ENCODE measurements at regions not wholly inside any gene's neighbourhood (a gene's known extent, or its start where the extent isn't known, plus 50 kb on each side); places are given as distances from the start of the nearest gene placed in this dataset.

GRCh38 chr7:67392596-67393438, 396.2 kb downstream of the TYW1 start:
- Histone ChIP-seq H3K36me3 (ENCODE audit: control insufficient read depth in 1 of 2, insufficient read depth in 2 of 2, low read length in 2 of 2) (no peaks in the 10 kb centered on the region), H3K27me3 (ENCODE audit: low read depth, low read length) (no peaks in the 10 kb centered on the region), H3K4me1 (ENCODE audit: control insufficient read depth in 1 of 2, insufficient read depth in 2 of 2, low read length in 2 of 2) (no peaks in the 10 kb centered on the region), H3K27ac (ENCODE audit: low read length) (no peak overlapping the region), H3K4me3 (ENCODE audit: low read depth in 1 of 2, low read length in 2 of 2) (no peak overlapping the region), H3K9me3 (ENCODE audit: control insufficient read depth in 1 of 2, low read length in 2 of 2) (peaks cover 0 to 1% of the 10 kb centered on the region in 2 donors)

- no peak overlapping the region for H3K27ac ChIP-seq (ENCODE audit: low read length)
- H3K4me3 ChIP-seq (ENCODE audit: low read depth in 1 of 2, low read length in 2 of 2) = no peak overlapping the region
- peaks cover 0 to 2% of the 10 kb centered on the region in 2 donors for H3K9me3 ChIP-seq (ENCODE audit: control insufficient read depth in 1 of 2, low read length in 2 of 2)
- H3K4me1 ChIP-seq (ENCODE audit: control insufficient read depth in 1 of 2, insufficient read depth in 2 of 2, low read length in 2 of 2) = no peaks in the 10 kb centered on the region
- no peaks in the 10 kb centered on the region for H3K36me3 ChIP-seq (ENCODE audit: control insufficient read depth in 1 of 2, insufficient read depth in 2 of 2, low read length in 2 of 2)
- H3K27me3 ChIP-seq (ENCODE audit: low read depth, low read length) = no peaks in the 10 kb centered on the region
Observed at GRCh38 chr7:67393903-67394302, 397.3 kb downstream of the TYW1 start.

- H3K27ac ChIP-seq (ENCODE audit: low read length) = no peak overlapping the region
- H3K27me3 ChIP-seq (ENCODE audit: low read depth, low read length) = no peaks in the 10 kb centered on the region
- no peaks in the 10 kb centered on the region for H3K36me3 ChIP-seq (ENCODE audit: control insufficient read depth in 1 of 2, insufficient read depth in 2 of 2, low read length in 2 of 2)
- H3K9me3 ChIP-seq (ENCODE audit: control insufficient read depth in 1 of 2, low read length in 2 of 2) = peaks cover 0 to 2% of the 10 kb centered on the region in 2 donors
- no peak overlapping the region for H3K4me3 ChIP-seq (ENCODE audit: low read depth in 1 of 2, low read length in 2 of 2)
- no peaks in the 10 kb centered on the region for H3K4me1 ChIP-seq (ENCODE audit: control insufficient read depth in 1 of 2, insufficient read depth in 2 of 2, low read length in 2 of 2)
Observed at GRCh38 chr7:67398916-67399315, 402.3 kb downstream of the TYW1 start.

- H3K27me3 ChIP-seq (ENCODE audit: low read depth, low read length) = no peaks in the 10 kb centered on the region
- peaks cover 0 to 2% of the 10 kb centered on the region in 2 donors for H3K9me3 ChIP-seq (ENCODE audit: control insufficient read depth in 1 of 2, low read length in 2 of 2)
- no peaks in the 10 kb centered on the region for H3K4me1 ChIP-seq (ENCODE audit: control insufficient read depth in 1 of 2, insufficient read depth in 2 of 2, low read length in 2 of 2)
- no peak overlapping the region for H3K27ac ChIP-seq (ENCODE audit: low read length)
- no peak overlapping the region for H3K4me3 ChIP-seq (ENCODE audit: low read depth in 1 of 2, low read length in 2 of 2)
- no peaks in the 10 kb centered on the region for H3K36me3 ChIP-seq (ENCODE audit: control insufficient read depth in 1 of 2, insufficient read depth in 2 of 2, low read length in 2 of 2)
Observed at GRCh38 chr7:67401492-67401891, 404.9 kb downstream of the TYW1 start.

- Histone ChIP-seq H3K27me3 (ENCODE audit: low read depth, low read length) (no peaks in the 10 kb centered on the region), H3K9me3 (ENCODE audit: control insufficient read depth in 1 of 2, low read length in 2 of 2) (peaks cover 0 to 2% of the 10 kb centered on the region in 2 donors), H3K36me3 (ENCODE audit: control insufficient read depth in 1 of 2, insufficient read depth in 2 of 2, low read length in 2 of 2) (no peaks in the 10 kb centered on the region), H3K27ac (ENCODE audit: low read length) (no peak overlapping the region), H3K4me1 (ENCODE audit: control insufficient read depth in 1 of 2, insufficient read depth in 2 of 2, low read length in 2 of 2) (no peaks in the 10 kb centered on the region), H3K4me3 (ENCODE audit: low read depth in 1 of 2, low read length in 2 of 2) (no peak overlapping the region)
Observed at GRCh38 chr7:67402280-67402679, 405.6 kb downstream of the TYW1 start.

GRCh38 chr7:67406976-67407375, 410.3 kb downstream of the TYW1 start:
- Histone ChIP-seq H3K4me3 (ENCODE audit: low read depth in 1 of 2, low read length in 2 of 2) (no peak overlapping the region), H3K9me3 (ENCODE audit: control insufficient read depth in 1 of 2, low read length in 2 of 2) (no peaks in the 10 kb centered on the region), H3K27me3 (ENCODE audit: low read depth, low read length) (no peaks in the 10 kb centered on the region), H3K4me1 (ENCODE audit: control insufficient read depth in 1 of 2, insufficient read depth in 2 of 2, low read length in 2 of 2) (no peaks in the 10 kb centered on the region), H3K36me3 (ENCODE audit: control insufficient read depth in 1 of 2, insufficient read depth in 2 of 2, low read length in 2 of 2) (no peaks in the 10 kb centered on the region), H3K27ac (ENCODE audit: low read length) (no peak overlapping the region)

GRCh38 chr7:67407392-67408071, 410.9 kb downstream of the TYW1 start:
- no peak overlapping the region for H3K27ac ChIP-seq (ENCODE audit: low read length)
- no peaks in the 10 kb centered on the region for H3K4me1 ChIP-seq (ENCODE audit: control insufficient read depth in 1 of 2, insufficient read depth in 2 of 2, low read length in 2 of 2)
- H3K4me3 ChIP-seq (ENCODE audit: low read depth in 1 of 2, low read length in 2 of 2) = no peak overlapping the region
- H3K36me3 ChIP-seq (ENCODE audit: control insufficient read depth in 1 of 2, insufficient read depth in 2 of 2, low read length in 2 of 2) = no peaks in the 10 kb centered on the region
- H3K9me3 ChIP-seq (ENCODE audit: control insufficient read depth in 1 of 2, low read length in 2 of 2) = no peaks in the 10 kb centered on the region
- no peaks in the 10 kb centered on the region for H3K27me3 ChIP-seq (ENCODE audit: low read depth, low read length)

GRCh38 chr7:67408109-67408508, 411.5 kb downstream of the TYW1 start:
- no peaks in the 10 kb centered on the region for H3K36me3 ChIP-seq (ENCODE audit: control insufficient read depth in 1 of 2, insufficient read depth in 2 of 2, low read length in 2 of 2)
- H3K4me1 ChIP-seq (ENCODE audit: control insufficient read depth in 1 of 2, insufficient read depth in 2 of 2, low read length in 2 of 2) = no peaks in the 10 kb centered on the region
- H3K27ac ChIP-seq (ENCODE audit: low read length) = no peak overlapping the region
- H3K4me3 ChIP-seq (ENCODE audit: low read depth in 1 of 2, low read length in 2 of 2) = no peak overlapping the region
- H3K9me3 ChIP-seq (ENCODE audit: control insufficient read depth in 1 of 2, low read length in 2 of 2) = no peaks in the 10 kb centered on the region
- no peaks in the 10 kb centered on the region for H3K27me3 ChIP-seq (ENCODE audit: low read depth, low read length)

- no peak overlapping the region for H3K4me3 ChIP-seq (ENCODE audit: low read depth in 1 of 2, low read length in 2 of 2)
- no peak overlapping the region for H3K27ac ChIP-seq (ENCODE audit: low read length)
- H3K9me3 ChIP-seq (ENCODE audit: control insufficient read depth in 1 of 2, low read length in 2 of 2) = peaks cover 4 to 13% of the 10 kb centered on the region in 2 donors
- no peaks in the 10 kb centered on the region for H3K36me3 ChIP-seq (ENCODE audit: control insufficient read depth in 1 of 2, insufficient read depth in 2 of 2, low read length in 2 of 2)
- no peaks in the 10 kb centered on the region for H3K4me1 ChIP-seq (ENCODE audit: control insufficient read depth in 1 of 2, insufficient read depth in 2 of 2, low read length in 2 of 2)
- no peaks in the 10 kb centered on the region for H3K27me3 ChIP-seq (ENCODE audit: low read depth, low read length)
Observed at GRCh38 chr7:67413670-67414069, 417.0 kb downstream of the TYW1 start.

GRCh38 chr7:67414858-67415257, 418.2 kb downstream of the TYW1 start:
- H3K9me3 ChIP-seq (ENCODE audit: control insufficient read depth in 1 of 2, low read length in 2 of 2) = peaks cover 4 to 13% of the 10 kb centered on the region in 2 donors
- H3K36me3 ChIP-seq (ENCODE audit: control insufficient read depth in 1 of 2, insufficient read depth in 2 of 2, low read length in 2 of 2) = no peaks in the 10 kb centered on the region
- H3K27ac ChIP-seq (ENCODE audit: low read length) = no peak overlapping the region
- H3K27me3 ChIP-seq (ENCODE audit: low read depth, low read length) = no peaks in the 10 kb centered on the region
- no peak overlapping the region for H3K4me3 ChIP-seq (ENCODE audit: low read depth in 1 of 2, low read length in 2 of 2)
- no peaks in the 10 kb centered on the region for H3K4me1 ChIP-seq (ENCODE audit: control insufficient read depth in 1 of 2, insufficient read depth in 2 of 2, low read length in 2 of 2)

GRCh38 chr7:67422601-67423000, 426.0 kb downstream of the TYW1 start:
- Histone ChIP-seq H3K27me3 (ENCODE audit: low read depth, low read length) (no peaks in the 10 kb centered on the region), H3K9me3 (ENCODE audit: control insufficient read depth in 1 of 2, low read length in 2 of 2) (no peaks in the 10 kb centered on the region), H3K4me3 (ENCODE audit: low read depth in 1 of 2, low read length in 2 of 2) (no peak overlapping the region), H3K36me3 (ENCODE audit: control insufficient read depth in 1 of 2, insufficient read depth in 2 of 2, low read length in 2 of 2) (no peaks in the 10 kb centered on the region), H3K4me1 (ENCODE audit: control insufficient read depth in 1 of 2, insufficient read depth in 2 of 2, low read length in 2 of 2) (peaks cover 0 to 12% of the 10 kb centered on the region in 2 donors), H3K27ac (ENCODE audit: low read length) (no peak overlapping the region)

Data from muscle layer of duodenum (tissue), 2 donors.